Kidney (tissue), 13 donors: ENCODE measurements at regions not wholly inside any gene's neighbourhood (a gene's known extent, or its start where the extent isn't known, plus 50 kb on each side); places are given as distances from the start of the nearest gene placed in this dataset.

Experiments used
- DNase-seq, 5 donors: peaks; one replicate each; pipeline ENCODE4 v3.0.0-alpha.2; 2013 to 2020
- FAIRE-seq: peaks from 2 replicates; lab custom pipeline; 2012; peaks lifted over from hg19 to GRCh38; lab: Jason Lieb, UNC
- H3K27ac ChIP-seq, 2 donors: one replicate each; pipeline ENCODE4 v1.7.0; 2013; ENCODE audit warnings: low read depth in 2 of 2, low read length in 2 of 2, inconsistent platforms in 1 of 2
- H3K27me3 ChIP-seq: one replicate; pipeline ENCODE4 v1.7.1; 2013; ENCODE audit warnings: low read length, inconsistent platforms; ENCODE audit not compliant: control insufficient read depth, insufficient read depth
- H3K36me3 ChIP-seq, 3 donors: one replicate each; pipeline versions ENCODE4 v1.7.0 to v1.7.1; 2013; ENCODE audit warnings: low read length in 3 of 3, control low read depth in 1 of 3, inconsistent platforms in 1 of 3; ENCODE audit not compliant: insufficient read depth in 3 of 3, control insufficient read depth in 2 of 3
- H3K4me1 ChIP-seq, 3 donors: one replicate each; pipeline versions ENCODE4 v1.7.0 to v1.7.1; 2013; ENCODE audit warnings: low read length in 3 of 3, inconsistent platforms in 1 of 3, low read depth in 1 of 3; ENCODE audit not compliant: control insufficient read depth in 2 of 3, insufficient read depth in 2 of 3
- H3K4me3 ChIP-seq, 3 donors: one replicate each; pipeline versions ENCODE4 v1.7.0 to v1.8.1; 2013; ENCODE audit warnings: low read length in 3 of 3, control low read depth in 1 of 3, inconsistent platforms in 1 of 3
- H3K9ac ChIP-seq, 3 donors: one replicate each; pipeline versions ENCODE4 v1.7.0 to v1.7.1; 2013; ENCODE audit warnings: low read length in 3 of 3, control low read depth in 1 of 3, inconsistent platforms in 1 of 3
- H3K9me3 ChIP-seq, 3 donors: one replicate each; pipeline versions ENCODE4 v1.7.0 to v1.7.1; 2013; ENCODE audit warnings: low read length in 3 of 3, control low read depth in 1 of 3, inconsistent platforms in 1 of 3; ENCODE audit not compliant: control insufficient read depth in 2 of 3, insufficient read depth in 1 of 3
- CTCF ChIP-seq: IDR thresholded peaks from 3 replicates; pipeline ENCODE4 v1.5.1; 2012; ENCODE audit warnings: mild to moderate bottlenecking, moderate library complexity, borderline replicate concordance; ENCODE audit not compliant: insufficient read depth; ENCODE audit errors: extremely low read depth
- intact Hi-C: fragments of 100-400 bp; cut with DNase I; formaldehyde crosslinking; loops from one replicate; pipeline ENCODE4 v1.11.1; 2022
- donor health status: control.
- donor health status: control.
- donor health status: control.
- donor health status: control.
- donor health status: control.
- donor health status: DM: yes; HTN: yes; CAD: no.
- donor health status: Normal renal cell carcinoma (clear cell type).

- Histone ChIP-seq H3K27me3 (no peaks in the 10 kb centered on the region), H3K36me3 (no peaks in the 10 kb centered on the region), H3K4me3 (no peak overlapping the region), H3K9me3 (no peaks in the 10 kb centered on the region), H3K4me1 (no peaks in the 10 kb centered on the region), H3K27ac (no peak overlapping the region), H3K9ac (no peak overlapping the region)
- FAIRE-seq = no peak
- no peak for DNase-seq
- intact Hi-C loops = no loop called here
- no peak for TF ChIP-seq CTCF
Observed at GRCh38 chrX:42079968-42080367, 156.6 kb upstream of the CASK start.

- Histone ChIP-seq H3K27me3 (no peaks in the 10 kb centered on the region), H3K9me3 (no peaks in the 10 kb centered on the region), H3K9ac (no peak overlapping the region), H3K27ac (no peak overlapping the region), H3K4me1 (no peaks in the 10 kb centered on the region), H3K4me3 (no peak overlapping the region), H3K36me3 (no peaks in the 10 kb centered on the region)
- no peak for TF ChIP-seq CTCF
- FAIRE-seq = no peak
- no peak for DNase-seq
- intact Hi-C loops = no loop called here
Observed at GRCh38 chrX:42077675-42078074, 154.3 kb upstream of the CASK start.

- no peak for FAIRE-seq
- Histone ChIP-seq H3K4me3 (no peak overlapping the region), H3K9me3 (no peaks in the 10 kb centered on the region), H3K4me1 (no peaks in the 10 kb centered on the region), H3K27ac (no peak overlapping the region), H3K36me3 (no peaks in the 10 kb centered on the region), H3K9ac (no peak overlapping the region), H3K27me3 (peaks cover 2% of the 10 kb centered on the region)
- TF ChIP-seq CTCF = no peak
- DNase-seq = no peak
- intact Hi-C loops = no loop called here
Observed at GRCh38 chrX:42075032-42075431, 151.7 kb upstream of the CASK start.

GRCh38 chrX:42073448-42073847, 150.1 kb upstream of the CASK start:
- no peak overlapping the region for H3K4me3 ChIP-seq
- intact Hi-C loops = no loop called here
- no peak for FAIRE-seq

More at GRCh38 chrX:42073448-42073847, 150.1 kb upstream of the CASK start:
- Histone ChIP-seq H3K4me1 (no peaks in the 10 kb centered on the region), H3K36me3 (no peaks in the 10 kb centered on the region), H3K27me3 (peaks cover 2% of the 10 kb centered on the region), H3K27ac (no peak overlapping the region), H3K9me3 (no peaks in the 10 kb centered on the region), H3K9ac (no peak overlapping the region)
- DNase-seq = no peak
- TF ChIP-seq CTCF = no peak
